C4-2B (cell line): ENCODE measurements at regions not wholly inside any gene's neighbourhood (a gene's known extent, or its start where the extent isn't known, plus 50 kb on each side); places are given as distances from the start of the nearest gene placed in this dataset.
"Not testable (repeated sequence)": the region's sequence is repeated elsewhere in the genome, so short reads cannot be mapped to it uniquely, and the experiment has no call there.

ENCODE experiments used
- H3K27ac ChIP-seq: fragments of 450-650 bp; 2 replicates; pipeline ENCODE4 v1.5.1; 2017
- ZFX ChIP-seq: fragments of 450-650 bp; IDR thresholded peaks from 2 replicates; pipeline ENCODE4 v1.6.1; 2017
- TF ChIP-seq, protein P1 (sequence below): fragments of 450-650 bp; conservative IDR thresholded peaks from 2 replicates; pipeline ENCODE4 v1.5.1; 2017; ENCODE audit warnings: mild to moderate bottlenecking

GRCh38 chr22:48919187-48919590 lies 908.5 kb downstream of the BRD1 start:
- no peak overlapping the region for H3K27ac ChIP-seq
- TF ChIP-seq, protein P1, sequence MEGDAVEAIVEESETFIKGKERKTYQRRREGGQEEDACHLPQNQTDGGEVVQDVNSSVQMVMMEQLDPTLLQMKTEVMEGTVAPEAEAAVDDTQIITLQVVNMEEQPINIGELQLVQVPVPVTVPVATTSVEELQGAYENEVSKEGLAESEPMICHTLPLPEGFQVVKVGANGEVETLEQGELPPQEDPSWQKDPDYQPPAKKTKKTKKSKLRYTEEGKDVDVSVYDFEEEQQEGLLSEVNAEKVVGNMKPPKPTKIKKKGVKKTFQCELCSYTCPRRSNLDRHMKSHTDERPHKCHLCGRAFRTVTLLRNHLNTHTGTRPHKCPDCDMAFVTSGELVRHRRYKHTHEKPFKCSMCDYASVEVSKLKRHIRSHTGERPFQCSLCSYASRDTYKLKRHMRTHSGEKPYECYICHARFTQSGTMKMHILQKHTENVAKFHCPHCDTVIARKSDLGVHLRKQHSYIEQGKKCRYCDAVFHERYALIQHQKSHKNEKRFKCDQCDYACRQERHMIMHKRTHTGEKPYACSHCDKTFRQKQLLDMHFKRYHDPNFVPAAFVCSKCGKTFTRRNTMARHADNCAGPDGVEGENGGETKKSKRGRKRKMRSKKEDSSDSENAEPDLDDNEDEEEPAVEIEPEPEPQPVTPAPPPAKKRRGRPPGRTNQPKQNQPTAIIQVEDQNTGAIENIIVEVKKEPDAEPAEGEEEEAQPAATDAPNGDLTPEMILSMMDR, result no peak
- no peak for TF ChIP-seq ZFX

DNA sequence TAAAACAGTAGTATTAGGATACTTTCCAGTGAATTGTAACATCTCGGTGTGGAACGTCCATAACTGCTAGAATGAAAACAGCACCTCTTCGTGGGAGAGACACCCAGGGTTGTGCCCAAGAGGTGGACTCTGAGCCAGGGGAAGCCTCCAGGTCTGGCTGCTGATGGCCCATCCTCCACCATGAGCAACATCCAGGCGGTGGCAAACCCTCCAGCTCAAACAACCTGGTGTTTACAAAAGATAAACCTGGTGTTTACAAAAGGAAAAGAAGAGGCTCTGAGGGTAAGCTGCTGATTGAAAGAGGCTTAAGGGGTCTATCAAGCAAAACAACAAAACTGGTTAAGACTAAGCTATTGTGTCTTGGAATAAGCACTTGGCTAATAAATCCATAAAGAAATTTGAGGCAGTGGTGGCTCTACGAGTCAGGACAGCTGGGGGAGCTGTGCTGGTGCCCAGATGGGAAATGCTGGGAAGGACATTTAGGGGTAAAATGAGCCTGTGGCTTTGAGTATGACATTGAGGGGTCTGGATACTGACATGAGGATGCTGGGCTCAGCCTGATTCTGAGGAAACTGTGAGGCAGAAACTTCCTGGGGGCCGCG lies 909.0 kb downstream of the BRD1 start:
- no peak for TF ChIP-seq ZFX
- TF ChIP-seq, protein P1, result no peak
- H3K27ac ChIP-seq, result no peak overlapping the region

DNA sequence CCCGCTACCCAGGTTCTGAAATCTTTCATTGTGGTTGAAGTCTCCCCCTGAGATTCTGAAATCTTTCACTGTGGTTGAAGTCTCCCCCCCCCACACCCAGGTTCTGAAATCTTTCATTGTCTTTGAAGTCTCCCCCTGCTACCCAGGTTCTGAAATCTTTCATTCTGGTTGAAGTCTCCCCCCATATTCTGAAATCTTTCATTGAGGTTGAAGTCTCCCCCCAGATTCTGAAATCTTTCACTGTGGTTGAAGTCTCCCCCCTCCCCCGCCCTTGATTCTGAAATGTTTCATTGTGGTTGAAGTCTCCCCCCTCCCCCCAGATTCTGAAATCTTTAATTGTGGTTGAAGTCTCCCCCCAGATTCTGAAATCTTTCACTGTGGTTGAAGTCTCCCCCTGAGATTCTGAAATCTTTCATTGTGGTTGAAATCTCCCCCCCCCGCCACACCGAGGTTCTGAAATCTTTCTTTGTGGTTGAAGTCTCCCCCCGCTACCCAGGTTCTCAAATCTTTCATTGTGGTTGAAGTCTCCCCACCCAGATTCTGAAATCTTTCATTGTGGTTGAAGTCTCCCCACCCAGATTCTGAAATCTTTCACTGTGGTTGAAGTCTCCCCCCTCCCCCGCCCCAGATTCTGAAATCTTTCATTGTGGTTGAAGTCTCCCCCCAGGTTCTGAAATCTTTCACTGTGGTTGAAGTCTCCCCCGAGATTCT lies 915.2 kb downstream of the BRD1 start:
- not testable (repeated sequence) for H3K27ac ChIP-seq

DNA sequence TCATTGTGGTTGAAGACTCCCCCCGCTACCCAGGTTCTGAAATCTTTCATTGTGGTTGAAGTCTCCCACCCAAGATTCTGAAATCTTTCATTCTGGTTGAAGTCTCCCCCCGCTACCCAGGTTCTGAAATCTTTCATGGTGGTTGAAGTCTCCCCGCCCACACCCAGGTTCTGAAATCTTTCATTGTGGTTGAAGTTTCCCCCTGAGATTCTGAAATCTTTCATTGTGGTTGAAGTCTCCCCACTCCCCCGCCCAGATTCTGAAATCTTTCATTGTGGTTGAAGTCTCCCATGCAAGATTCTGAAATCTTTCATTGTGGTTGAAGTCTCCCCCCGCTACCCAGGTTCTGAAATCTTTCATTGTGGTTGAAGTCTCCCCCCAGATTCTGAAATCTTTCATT lies 916.0 kb downstream of the BRD1 start:
- H3K27ac ChIP-seq, result not testable (repeated sequence)

DNA sequence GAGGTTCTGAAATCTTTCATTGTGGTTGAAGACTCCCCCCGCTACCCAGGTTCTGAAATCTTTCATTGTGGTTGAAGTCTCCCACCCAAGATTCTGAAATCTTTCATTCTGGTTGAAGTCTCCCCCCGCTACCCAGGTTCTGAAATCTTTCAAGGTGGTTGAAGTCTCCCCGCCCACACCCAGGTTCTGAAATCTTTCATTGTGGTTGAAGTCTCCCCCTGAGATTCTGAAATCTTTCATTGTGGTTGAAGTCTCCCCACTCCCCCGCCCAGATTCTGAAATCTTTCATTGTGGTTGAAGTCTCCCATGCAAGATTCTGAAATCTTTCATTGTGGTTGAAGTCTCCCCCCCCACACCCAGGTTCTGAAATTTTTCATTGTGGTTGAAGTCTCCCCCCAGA lies 916.6 kb downstream of the BRD1 start:
- H3K27ac ChIP-seq, result not testable (repeated sequence)

DNA sequence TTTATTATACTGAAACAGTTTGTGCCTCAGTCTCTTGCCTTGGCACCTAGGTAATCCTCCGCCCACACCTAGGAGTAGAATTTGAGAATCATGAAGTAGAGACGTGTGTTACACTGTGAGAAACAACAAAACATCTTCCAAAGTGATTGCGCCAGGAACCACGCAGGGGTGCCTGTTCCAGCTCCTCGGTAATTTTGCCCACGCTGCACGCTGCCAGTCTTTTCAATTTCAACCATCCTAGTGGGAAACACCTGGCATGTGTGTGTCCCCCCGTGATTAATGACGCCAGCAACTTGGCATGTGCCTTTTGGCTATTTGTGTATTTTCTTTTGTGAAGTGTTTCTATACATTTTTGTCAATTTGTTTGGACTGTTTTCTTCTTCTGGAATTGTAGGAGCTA lies 919.1 kb downstream of the BRD1 start:
- H3K27ac ChIP-seq, result no peak overlapping the region
- no peak for TF ChIP-seq ZFX
- TF ChIP-seq, protein P1, result no peak

DNA sequence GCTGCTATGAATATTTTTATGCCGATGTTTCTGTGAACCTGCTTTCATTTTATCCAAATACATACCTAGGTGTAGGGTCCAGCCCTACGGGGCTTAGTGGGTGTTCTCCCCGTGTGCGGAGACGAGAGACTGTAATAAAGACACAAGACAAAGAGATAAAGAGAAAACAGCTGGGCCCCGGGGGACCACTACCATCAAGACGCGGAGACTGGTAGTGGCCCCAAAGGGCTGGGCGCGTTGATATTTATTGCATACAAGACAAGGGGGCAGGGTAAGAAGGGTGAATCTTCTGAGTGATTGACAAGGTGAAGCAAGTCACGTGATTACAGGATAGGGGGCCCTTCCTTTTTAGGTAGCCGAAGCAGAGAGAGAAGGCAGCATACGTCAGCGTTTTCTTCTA lies 920.1 kb downstream of the BRD1 start:
- TF ChIP-seq ZFX, result no peak
- TF ChIP-seq, protein P1, result no peak
- no peak overlapping the region for H3K27ac ChIP-seq

DNA sequence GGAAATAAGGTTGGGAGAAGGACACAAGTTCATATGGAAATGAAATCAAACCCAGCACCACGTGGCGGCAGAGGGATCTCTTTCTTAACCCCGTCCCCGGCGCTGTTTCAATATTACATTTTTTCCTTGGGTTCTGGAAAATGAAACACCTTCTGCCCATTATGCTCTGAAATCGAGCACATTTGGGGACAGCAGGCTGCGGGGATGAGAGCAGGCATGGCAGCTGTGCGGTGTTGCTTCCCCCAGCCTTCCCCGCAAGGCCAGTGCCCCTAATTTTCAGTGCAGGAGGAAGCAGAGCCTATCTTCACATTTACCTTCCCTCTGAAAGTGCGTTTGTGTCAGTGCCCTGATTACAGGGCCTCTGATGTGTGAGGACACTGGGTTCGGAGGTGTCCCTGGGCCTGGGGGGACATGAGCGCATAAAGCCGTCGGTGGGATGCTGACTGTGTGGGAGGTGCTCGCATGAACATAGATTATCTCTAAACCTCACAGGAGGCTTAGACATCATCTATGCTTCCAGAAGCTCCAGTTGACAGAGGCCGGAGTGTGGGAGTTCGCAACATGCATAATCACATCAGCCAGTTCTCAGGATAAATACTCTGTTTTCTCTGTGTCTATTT lies 921.3 kb downstream of the BRD1 start:
- TF ChIP-seq ZFX, result no peak
- TF ChIP-seq, protein P1, result no peak

More for the DNA sequence above, 921.3 kb downstream of the BRD1 start:
- H3K27ac ChIP-seq, result no peak overlapping the region
